HG03039 (cell line): ENCODE measurements at regions not wholly inside any gene's neighbourhood (a gene's known extent, or its start where the extent isn't known, plus 50 kb on each side); places are given as distances from the start of the nearest gene placed in this dataset.
"Not testable (repeated sequence)": the region's sequence is repeated elsewhere in the genome, so short reads cannot be mapped to it uniquely, and the experiment has no call there.

ENCODE experiments used
- ATAC-seq: cut with Tn5 transposase; IDR thresholded peaks from one replicate; pipeline ENCODE4 v1.9.1; 2021; ENCODE audit warnings: mild to moderate bottlenecking, moderate library complexity; ENCODE audit not compliant: unreplicated experiment

- no peak for ATAC-seq
Observed at GRCh38 chr14:55766071-55766470, 186.1 kb downstream of the KTN1 start.

GRCh38 chr14:55767286-55767685 lies 187.3 kb downstream of the KTN1 start:
- ATAC-seq: no peak

GRCh38 chr14:55769877-55770276 lies 189.9 kb downstream of the KTN1 start:
- no peak for ATAC-seq

GRCh38 chr14:55771242-55771981 lies 191.4 kb downstream of the KTN1 start:
- no peak for ATAC-seq

GRCh38 chr14:55772486-55772885 lies 192.5 kb downstream of the KTN1 start:
- no peak for ATAC-seq

- no peak for ATAC-seq
Observed at GRCh38 chr14:55773312-55773711, 193.3 kb downstream of the KTN1 start.

GRCh38 chr14:55773984-55774545 lies 194.1 kb downstream of the KTN1 start:
- ATAC-seq: no peak

- no peak for ATAC-seq
Observed at GRCh38 chr14:55777877-55778276, 197.9 kb downstream of the KTN1 start.

GRCh38 chr14:55780156-55780946 lies 200.3 kb downstream of the KTN1 start:
- no peak for ATAC-seq

GRCh38 chr14:55781046-55781445 lies 201.0 kb downstream of the KTN1 start:
- ATAC-seq: no peak

- no peak for ATAC-seq
Observed at GRCh38 chr14:55782166-55782565, 202.2 kb downstream of the KTN1 start.

- no peak for ATAC-seq
Observed at GRCh38 chr14:55789406-55789805, 209.4 kb downstream of the KTN1 start.

- ATAC-seq: no peak
Observed at GRCh38 chr14:55794655-55795595, 214.9 kb downstream of the KTN1 start.

GRCh38 chr14:55796513-55796912 lies 216.5 kb downstream of the KTN1 start:
- not testable (repeated sequence) for ATAC-seq

- no peak for ATAC-seq
Observed at GRCh38 chr14:55798406-55798805, 218.4 kb downstream of the KTN1 start.

- ATAC-seq: no peak
Observed at GRCh38 chr14:55799508-55800095, 219.6 kb downstream of the KTN1 start.

GRCh38 chr14:55800156-55800785 lies 220.3 kb downstream of the KTN1 start:
- no peak for ATAC-seq

- ATAC-seq: no peak
Observed at GRCh38 chr14:55801121-55801520, 221.1 kb downstream of the KTN1 start.

GRCh38 chr14:55802986-55803872 lies 223.2 kb downstream of the KTN1 start:
- ATAC-seq: no peak
